ENCODE measurements at regions not wholly inside any gene's neighbourhood (a gene's known extent, or its start where the extent isn't known, plus 50 kb on each side); places are given as distances from the start of the nearest gene placed in this dataset.

GRCh38 chr4:79259242-79259641, 66.6 kb downstream of the NAA11 start:
- TF ChIP-seq POLR2AphosphoS5 (IDR thresholded peaks at IDR 0.05; ENCODE audit: low read depth, low read length) (no peak), CTCF (IDR thresholded peaks at IDR 0.05) (no peak), TCF7L2 (IDR thresholded peaks at IDR 0.05; ENCODE audit: low read depth, low read length) (no peak), REST (IDR thresholded peaks at IDR 0.05; ENCODE audit: insufficient read depth in 1 of 2, low read depth in 2 of 2, low read length in 1 of 2) (no peak)

All from Panc1 (cell line).